Dedifferentiated amniotic fluid mesenchymal stem cell (primary cell): ENCODE measurements at regions not wholly inside any gene's neighbourhood (a gene's known extent, or its start where the extent isn't known, plus 50 kb on each side); places are given as distances from the start of the nearest gene placed in this dataset.

ENCODE experiments used
- DNase-seq: peaks from one replicate; pipeline ENCODE4 v3.0.0-alpha.2; 2016; ENCODE audit errors: extremely low spot score

DNA sequence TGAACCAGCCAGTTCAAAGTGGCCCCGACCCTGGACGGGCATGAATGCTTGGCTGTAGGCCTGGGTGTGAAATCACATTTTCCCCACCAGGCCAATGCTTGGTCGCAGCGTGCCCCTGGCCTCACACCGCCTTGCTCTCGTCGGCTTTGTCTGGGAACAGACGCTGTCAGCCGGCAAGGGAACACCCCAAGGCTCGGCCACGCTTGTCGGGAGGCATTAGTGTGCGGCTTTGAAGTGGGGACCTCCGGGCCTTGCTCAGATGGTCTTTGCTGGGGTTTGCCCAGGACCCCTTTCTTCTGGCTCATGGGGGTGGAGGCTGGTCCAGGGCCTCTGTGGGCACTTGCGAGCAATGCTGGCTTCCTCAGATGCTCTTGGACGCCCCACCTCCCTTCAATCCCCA, 79.1 kb downstream of the INHBB start:
- no peak for DNase-seq

DNA sequence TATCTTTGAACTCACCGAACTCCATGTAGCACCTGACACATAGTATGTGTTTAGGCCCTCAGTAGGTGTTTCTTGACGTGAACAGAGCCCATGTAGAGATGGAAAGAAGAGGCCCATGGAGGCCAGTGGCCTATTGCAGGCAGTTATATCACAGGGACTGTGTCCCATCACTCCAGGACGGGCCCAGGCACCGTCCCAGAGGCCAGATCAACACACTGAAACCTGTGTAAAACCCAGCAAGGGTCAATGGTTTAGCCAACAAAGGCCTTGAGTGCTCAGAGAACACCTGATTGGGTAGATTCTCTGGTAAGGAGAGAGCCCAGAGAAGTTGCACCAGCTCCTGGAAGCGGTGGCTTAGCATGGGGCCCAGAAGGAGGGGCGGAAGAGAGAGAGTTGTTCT, 82.8 kb downstream of the INHBB start:
- no peak for DNase-seq

DNA sequence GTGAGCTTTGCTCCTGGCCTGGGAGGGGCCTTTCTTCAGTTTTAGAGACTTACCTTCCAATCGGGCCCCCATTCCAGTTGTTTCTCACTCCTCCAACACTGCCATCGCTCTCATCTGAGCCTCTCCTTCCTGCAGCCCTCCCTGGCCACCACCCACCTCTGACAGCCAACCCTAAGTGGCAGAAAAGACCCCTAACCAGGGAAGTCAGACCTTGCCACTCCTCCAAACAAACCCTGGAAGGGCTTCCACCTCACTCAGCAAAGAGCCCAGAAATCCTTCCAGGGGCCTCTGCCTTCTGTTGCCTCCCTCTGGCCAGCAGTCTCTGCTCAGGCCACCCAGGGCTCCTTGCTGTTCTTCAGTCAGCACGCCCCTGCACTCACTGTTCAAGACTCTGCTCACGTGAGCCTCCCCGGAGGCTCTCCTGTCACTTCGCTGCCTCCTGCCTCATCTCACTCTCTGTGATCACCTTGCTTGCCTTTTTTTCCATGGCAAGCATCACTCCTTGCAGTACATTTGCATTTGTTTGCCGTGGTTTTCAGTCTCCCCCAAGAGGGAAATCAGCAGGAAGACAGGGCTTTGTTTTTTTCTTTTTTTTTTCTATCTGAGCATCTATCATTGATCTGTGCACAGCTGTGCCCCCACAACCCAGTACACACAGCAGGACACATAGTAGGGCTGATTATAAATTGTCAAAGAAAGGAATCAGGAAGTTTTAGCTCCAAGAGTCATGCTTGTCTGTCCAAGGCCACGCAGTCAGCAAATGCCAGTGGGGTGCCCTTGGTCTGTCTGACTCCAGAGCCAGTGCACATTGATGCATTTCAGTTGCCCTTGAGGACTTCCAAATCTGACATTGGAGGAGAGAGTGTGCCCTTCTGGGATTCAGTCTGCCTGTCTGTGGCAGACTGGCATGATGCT, 83.9 kb downstream of the INHBB start:
- DNase-seq: no peak

DNA sequence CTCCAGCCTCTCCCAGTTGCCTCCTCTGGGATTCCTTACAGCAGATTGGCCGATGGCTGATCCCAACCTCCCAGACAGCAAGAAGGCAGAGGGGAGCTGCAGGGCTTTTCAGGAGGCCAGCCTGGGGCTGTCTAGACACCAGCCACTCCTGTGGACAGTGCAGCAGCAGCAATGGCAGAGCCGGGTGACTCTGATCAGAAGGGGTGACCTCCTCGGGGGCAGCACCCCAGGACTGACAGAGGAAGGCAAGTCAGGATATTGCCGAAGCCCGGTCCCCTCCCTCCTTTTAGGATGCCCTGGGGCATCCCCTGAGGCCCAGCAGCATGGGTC, 84.5 kb downstream of the INHBB start:
- no peak for DNase-seq

DNA sequence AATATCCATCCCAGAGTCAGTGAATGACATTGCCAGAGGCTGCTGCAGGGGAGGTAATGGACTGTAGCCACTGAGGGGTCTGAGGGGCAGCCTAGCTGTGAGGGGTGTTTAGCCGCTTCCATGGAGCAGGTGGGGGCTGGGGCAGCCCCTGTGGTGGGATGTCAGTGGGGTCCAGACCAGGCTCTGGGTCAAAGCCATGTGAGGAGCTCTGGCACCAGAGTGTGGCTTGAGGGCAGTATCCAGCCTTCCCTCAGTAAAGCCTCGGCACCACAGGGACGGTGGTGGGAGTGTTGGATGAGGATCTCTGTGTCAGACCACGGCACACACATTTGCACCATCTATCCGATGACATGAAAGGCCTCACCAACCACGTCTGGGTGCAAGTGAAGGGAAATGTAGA, 85.0 kb downstream of the INHBB start:
- DNase-seq: no peak

DNA sequence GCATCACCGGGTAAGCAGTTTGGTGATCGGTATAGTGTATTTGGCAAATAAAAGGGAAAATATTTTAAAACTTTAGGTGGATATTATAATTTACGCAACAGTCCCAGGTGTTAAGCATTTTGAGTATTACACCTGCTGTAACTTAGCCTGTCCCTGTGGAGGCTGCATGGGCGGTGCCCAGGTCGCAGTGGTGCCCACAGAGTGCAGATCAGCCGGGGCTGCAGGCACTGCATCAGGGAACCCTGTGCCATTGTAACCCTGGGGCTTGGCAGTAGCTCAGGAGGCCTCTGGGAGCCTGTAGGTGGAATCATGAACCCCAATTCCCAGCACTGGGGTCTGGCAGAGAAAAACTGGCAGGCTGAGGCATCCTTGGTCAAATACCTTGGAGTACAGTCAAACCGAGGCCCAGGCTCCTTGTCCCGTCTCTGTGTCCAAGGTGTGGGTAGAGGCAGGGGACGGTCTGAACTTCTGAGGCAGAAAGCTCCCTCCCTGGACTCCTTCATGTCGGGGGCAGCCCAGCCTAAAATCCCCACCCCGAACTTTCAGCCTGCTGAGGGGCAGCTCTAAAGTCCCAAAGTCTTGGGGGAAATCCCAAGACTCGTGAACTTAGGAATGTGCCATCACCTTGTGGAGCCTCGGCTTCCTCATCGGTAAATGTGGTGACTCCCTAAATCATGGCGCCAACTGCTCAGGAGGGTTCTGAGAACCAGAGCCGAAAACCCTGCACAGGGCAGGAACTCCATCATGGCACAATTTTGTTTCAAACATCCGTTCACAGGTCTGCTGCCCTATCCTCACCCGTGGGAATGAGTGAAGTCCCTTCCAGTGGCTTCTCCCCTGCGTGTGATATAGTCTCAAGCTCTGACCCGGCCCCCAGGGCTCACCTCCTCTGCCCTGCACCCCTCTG, 85.7 kb downstream of the INHBB start:
- no peak for DNase-seq

DNA sequence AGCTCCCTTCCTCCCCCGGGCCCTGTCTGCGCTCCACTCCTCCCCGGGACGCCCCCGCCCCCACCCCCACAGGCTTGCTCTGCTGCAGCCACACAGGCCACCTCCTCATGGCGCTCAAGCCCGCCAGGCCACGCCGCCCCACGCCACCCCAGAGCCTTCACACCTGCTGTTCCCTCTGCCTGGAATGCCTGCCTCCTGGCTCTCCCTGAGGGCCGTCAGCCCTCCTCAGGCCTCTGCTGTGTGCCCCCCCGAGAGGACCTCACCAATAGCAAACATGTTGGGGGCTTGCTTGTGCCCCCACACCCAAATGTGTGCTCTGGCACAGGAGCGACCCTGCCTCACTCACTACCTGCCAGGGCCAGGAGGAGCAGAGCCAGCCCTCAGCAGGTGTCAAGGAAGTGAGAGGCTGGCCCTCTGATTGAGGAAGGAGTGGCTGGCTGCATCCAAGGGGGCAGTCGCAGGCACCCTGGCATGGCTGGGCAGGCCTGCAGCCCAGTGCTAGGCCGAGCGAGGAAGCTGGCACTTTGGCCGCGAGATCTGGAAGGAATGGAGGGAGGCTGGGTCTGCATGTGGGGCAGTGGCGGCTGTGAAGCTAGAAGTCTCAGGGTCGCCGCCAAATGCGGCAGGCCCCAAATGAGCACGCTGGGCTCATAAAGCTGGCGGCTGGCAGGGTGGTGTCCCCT, 86.5 kb downstream of the INHBB start:
- no peak for DNase-seq

DNA sequence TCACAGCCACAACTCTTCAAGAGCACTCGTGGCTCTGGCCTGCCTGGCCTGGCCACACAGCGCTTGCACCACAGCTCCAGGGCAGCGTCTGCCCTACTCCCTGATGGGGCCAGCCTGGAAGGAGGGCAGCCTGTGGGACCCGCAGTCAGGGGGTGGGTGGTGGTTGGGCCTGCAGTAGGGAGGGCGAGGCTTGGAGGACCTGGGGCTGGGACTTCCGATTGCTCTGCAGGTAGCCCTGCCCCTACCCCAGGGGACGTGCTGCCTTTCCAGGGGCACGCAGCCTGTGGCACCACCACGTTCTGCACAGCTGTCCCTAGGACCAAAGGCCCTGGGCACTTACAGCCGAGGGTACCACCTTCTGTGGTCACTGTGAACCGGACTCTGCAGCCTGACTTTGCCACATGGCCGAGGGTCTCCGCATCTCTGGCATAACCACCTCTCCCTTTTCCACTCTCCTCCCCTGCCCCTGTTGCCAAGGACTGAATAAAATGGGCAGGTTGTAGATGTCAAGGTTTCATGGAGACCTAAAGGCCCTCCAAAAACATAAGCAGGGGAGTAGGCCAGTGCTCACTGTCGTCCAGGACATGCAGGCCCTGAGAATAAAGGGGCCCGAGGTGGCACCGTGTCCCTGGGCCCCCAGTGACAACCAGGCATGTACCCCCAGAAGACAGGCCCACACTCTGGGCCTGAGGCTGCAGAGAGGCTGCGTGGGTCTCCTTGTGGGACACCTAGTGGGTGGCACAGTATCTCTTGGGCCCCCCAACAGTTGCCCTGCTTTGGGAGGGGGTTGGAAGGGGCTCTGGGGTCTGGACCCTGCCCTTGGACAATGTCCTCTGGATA, 87.3 kb downstream of the INHBB start:
- DNase-seq: no peak

DNA sequence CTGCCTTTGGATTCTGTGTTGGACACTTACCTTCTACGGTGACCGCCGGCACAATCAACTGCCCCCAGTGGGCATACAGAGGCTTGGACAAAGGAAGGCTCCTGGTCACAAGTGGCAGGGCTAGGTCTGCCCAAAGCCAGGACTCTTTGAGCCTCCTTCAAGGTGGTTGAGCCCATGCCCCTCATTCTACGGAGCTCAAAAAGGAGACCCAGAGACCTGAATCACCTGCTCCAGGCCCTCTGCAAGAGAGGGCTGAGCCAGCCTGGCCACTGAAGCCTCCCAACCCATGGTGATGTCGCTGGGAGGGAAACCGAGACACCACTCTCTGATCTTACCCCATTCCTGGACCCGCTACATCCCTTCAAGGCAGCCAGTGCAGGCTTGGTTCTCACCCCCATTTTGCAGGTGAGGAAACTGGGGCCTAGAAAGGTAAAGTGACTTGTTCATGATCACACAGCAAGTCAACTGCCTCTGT, 87.9 kb downstream of the INHBB start:
- no peak for DNase-seq

DNA sequence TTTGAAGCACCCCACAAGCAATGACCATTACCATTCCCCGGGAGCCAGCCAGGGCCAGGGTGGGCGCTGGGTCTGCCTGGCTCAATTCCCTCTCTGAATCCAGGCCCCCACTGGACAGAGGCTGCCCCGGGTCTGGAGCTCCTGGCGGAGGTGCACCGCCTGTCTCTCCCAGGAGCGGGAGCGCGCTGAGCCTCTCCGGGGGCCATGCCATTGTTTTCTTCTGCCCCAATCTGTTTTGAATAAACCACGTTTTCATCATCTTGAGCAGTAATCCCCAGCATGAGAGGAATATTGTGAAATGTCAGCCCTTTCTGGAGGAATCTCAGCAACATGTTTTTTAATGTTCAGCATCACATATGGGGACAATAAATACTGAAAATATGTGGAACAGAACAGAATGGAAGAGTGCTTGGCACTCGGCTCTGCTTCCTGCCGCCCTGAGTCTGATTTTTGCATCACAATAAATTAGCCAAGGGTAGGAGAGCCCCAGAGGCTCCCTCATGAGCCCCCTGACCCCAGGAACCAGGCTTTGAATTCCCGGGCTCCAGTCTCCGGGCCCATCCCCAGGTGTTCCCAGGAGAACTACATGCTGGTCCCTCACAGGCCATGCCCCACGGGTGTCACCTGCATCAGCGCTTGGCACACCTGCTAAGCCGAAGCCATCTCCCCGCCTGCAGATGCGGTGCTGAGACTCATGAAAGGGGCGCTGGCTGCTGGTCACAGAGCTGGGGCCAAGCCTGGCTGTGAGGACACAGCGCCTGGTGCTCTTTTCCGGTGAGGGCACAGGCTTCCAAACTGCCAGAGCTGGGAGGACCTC, 88.8 kb downstream of the INHBB start:
- peak; percentile 70 for DNase-seq

DNA sequence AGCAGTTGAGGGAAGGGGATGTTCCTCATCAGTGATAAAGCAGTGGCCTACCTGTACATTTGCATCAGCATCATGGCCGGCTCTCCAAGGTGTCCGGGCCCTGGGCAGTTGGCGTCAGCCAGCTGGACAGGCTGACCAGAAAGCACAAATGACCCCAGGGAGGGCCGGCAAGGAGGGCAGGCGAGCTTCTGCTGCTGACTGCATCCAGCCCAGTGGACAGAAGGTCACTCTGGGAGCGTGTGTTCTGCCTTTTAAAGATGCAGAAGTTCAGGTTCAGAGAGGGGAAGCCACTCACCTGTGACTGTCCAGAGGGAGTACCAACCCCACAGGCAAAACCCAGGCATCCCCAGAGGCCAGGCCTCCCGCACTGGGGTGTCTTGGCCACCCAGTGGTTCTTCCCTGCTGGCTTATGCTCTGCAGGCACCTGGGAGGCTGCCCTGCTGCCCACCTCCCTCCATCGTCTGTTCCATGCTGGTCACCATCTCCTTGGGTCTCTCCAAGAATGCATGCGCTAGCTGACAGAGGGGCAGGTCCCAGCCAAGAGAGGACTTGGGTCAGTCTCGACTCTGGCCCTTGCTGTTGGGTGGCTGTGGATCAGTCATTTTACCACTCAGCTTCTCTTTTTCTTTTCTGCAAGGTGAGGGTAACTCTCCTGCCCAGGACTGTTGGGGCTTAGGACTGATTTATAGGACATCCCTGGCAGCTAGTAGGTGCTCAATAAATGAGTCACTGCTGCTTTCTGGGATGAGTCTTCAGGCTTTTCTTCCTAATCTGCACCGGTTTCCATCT, 89.9 kb downstream of the INHBB start:
- no peak for DNase-seq

DNA sequence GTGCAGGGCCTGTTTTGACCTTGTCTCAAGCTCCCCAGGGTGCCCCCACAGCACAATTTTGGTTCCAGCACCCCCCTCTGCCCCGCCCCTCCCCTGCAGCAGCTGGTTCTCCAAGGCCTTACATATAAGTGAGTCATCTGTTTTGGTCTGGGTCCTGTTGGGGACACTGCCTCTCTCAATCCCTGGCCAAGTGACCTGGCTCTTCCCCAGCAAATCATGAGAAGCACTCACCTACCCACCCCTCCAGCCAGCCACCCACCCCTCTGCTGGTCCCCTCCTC, 90.5 kb downstream of the INHBB start:
- no peak for DNase-seq

DNA sequence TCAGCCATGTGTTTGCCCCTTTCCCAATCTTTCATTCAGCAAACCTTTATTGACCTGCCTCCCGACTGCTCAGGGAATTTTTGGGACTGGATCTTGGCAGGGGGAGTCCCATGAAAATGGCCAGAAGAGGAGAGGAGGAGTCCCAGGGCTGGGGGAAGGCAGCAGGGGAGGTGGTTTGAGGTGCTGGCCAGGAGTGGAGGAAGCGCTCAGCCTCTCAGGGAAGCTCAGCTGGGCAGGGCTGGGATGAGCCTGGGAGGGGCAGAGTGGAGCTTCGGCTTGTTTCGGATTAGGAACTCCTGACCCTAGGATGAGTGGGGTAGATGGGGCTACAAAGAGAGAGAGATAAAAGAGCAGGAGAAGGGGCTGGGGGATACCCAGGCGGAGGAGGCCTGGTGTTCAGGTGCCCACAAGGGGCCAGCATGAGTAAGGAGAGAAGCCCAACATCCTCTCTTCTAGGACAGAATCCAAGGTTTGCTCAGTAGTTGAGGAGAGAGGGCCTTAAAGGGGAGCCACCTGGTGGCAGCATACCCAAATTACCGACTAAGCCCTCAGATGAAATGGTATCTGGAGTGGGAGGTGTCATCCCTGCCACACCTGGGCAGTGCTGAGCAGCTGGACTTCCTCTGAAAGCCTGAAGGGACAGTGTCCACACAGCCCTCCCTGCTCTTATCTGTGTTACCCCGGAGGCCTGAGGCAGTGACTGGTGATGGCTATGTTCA, 91.1 kb downstream of the INHBB start:
- no peak for DNase-seq

DNA sequence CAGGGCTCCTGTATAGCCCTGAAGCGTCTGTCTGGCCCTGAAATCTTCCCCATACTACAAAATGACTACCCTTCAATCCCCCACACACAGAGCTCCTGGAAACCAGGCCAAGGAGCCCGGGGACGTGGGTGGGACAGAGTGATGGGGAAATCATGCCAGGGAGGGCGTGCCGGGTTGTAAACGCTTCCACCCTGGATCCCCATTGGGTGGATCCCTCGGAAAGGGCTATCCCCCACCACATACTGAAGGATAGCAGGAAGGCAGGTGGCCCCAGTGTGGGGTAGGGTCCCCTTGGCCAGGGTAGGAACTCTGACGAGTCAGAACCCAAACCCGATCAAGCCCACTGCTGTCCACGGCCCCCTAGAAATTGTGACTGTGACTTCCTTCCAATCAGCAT, 91.7 kb downstream of the INHBB start:
- DNase-seq: no peak

DNA sequence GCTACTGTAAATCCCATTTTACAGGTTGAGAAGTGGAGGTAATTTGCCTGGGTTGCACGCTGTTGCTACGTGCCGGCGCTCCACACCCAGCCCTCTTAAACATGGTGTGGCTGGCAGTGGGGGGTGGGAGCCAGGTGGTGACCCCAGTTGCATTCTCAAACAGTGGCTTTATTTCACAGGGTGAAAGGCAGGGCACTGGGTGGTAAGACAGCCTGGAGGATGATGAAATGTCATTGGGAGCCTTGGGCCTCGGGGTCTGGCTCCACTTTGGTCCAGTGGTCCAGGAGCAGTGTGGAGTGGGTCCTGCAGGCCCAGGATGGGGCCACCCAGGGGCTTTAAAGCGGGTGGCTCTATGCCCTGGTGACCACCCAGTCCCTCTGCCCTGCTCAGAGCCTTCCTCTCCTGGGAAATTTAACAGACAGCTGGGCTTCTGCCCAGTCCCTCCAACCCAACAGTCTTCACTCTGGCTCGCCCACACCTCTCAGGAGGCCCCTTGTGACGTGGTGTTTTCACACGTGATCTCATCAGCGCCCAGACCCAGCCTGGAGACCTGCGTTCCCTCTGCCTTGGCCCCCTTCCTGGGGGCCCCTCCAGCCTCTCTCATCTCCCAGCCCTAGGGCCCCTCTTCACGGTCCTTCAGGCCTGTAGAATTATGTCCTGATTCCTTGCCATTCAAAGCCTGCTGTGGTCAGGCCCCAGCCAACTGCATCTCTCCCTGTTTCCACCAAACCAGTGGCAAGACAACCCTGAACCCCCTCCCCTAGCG, 92.5 kb downstream of the INHBB start:
- DNase-seq: no peak

DNA sequence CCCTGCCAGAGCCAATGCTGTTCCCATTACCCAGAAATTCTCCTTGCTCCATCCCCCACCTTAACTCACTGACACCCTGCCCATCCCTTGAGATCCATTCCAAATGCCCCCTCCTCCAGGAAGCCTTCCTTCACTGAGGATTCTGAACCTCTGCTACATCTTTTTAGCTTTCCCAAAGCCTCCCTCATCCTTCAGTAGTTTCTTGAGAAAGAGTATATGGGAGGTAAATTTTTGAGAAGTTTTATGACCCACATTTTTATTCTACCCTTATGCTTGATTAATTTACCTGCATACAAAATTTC, 93.1 kb downstream of the INHBB start:
- DNase-seq: no peak

DNA sequence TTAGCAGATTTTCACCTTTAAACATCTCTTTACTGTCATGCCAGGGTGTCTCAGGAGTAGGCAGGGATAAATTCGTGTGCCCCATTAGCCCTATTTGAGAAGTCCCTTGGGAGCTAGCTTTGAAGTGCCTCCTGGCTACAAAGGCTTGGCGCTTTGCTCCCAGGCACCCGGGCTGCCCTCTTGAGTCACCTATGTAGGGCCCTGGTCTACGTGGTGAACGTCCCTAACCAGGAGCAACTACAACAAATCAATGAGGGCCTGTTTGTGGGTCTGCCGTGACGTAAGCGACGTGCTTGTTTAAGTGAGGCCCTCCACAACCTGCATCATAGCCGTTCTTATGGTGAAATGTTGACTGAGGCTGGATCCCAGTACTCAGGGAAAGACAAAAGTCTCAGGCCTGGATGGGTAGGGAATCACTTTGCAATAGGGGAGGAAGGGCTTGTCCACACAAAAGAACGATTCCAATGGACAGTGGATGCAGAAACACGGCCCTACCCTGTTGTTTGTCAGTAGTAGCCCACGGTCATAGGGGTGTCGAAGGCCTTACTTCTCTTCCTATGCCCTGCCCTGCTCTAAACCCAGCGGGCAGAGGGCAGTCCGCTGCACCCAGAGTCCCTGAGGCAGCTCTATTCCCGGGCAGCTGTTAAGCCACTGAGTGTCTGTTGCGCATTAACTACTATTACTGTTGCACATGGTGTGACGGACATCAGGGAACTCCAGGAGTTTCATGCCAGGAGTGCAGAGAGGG, 93.9 kb downstream of the INHBB start:
- no peak for DNase-seq
